ENCODE measurements at regions not wholly inside any gene's neighbourhood (a gene's known extent, or its start where the extent isn't known, plus 50 kb on each side); places are given as distances from the start of the nearest gene placed in this dataset.

- no peak for DNase-seq (ENCODE audit: low read depth)
Observed at GRCh38 chr10:121171825-121172787, 320.9 kb downstream of the WDR11 start.

- no peak for DNase-seq (ENCODE audit: low read depth)
Observed at GRCh38 chr10:121179006-121179405, 327.8 kb downstream of the WDR11 start.

GRCh38 chr10:121182219-121182618 lies 331.1 kb downstream of the WDR11 start:
- DNase-seq (ENCODE audit: low read depth): no peak

GRCh38 chr10:121183236-121183635 lies 332.1 kb downstream of the WDR11 start:
- no peak for DNase-seq (ENCODE audit: low read depth)

GRCh38 chr10:121183707-121184106 lies 332.5 kb downstream of the WDR11 start:
- no peak for DNase-seq (ENCODE audit: low read depth)

- DNase-seq (ENCODE audit: low read depth): no peak
Observed at GRCh38 chr10:121185816-121186455, 334.8 kb downstream of the WDR11 start.

GRCh38 chr10:121187391-121187790 lies 336.2 kb downstream of the WDR11 start:
- DNase-seq (ENCODE audit: low read depth): no peak

- DNase-seq (ENCODE audit: low read depth): no peak
Observed at GRCh38 chr10:121188005-121188404, 336.8 kb downstream of the WDR11 start.

GRCh38 chr10:121189066-121189465 lies 337.9 kb downstream of the WDR11 start:
- DNase-seq (ENCODE audit: low read depth): no peak

GRCh38 chr10:121194696-121195523 lies 343.7 kb downstream of the WDR11 start:
- no peak for DNase-seq (ENCODE audit: low read depth)

- DNase-seq (ENCODE audit: low read depth): no peak
Observed at GRCh38 chr10:121195524-121195910, 344.4 kb downstream of the WDR11 start.

GRCh38 chr10:121199081-121199480 lies 347.9 kb downstream of the WDR11 start:
- DNase-seq (ENCODE audit: low read depth): no peak

- DNase-seq (ENCODE audit: low read depth): no peak
Observed at GRCh38 chr10:121205625-121206024, 354.5 kb downstream of the WDR11 start.

- no peak for DNase-seq (ENCODE audit: low read depth)
Observed at GRCh38 chr10:121211446-121211845, 360.3 kb downstream of the WDR11 start.

- DNase-seq (ENCODE audit: low read depth): no peak
Observed at GRCh38 chr10:121213437-121213836, 362.3 kb downstream of the WDR11 start.

- DNase-seq (ENCODE audit: low read depth): no peak
Observed at GRCh38 chr10:121216295-121216694, 365.1 kb downstream of the WDR11 start.

GRCh38 chr10:121216721-121217181 lies 365.6 kb downstream of the WDR11 start:
- DNase-seq (ENCODE audit: low read depth): no peak

GRCh38 chr10:121217331-121217730 lies 366.2 kb downstream of the WDR11 start:
- DNase-seq (ENCODE audit: low read depth): no peak

GRCh38 chr10:121221072-121221471 lies 369.9 kb downstream of the WDR11 start:
- no peak for DNase-seq (ENCODE audit: low read depth)

- no peak for DNase-seq (ENCODE audit: low read depth)
Observed at GRCh38 chr10:121221991-121222390, 370.8 kb downstream of the WDR11 start.

- no peak for DNase-seq (ENCODE audit: low read depth)
Observed at GRCh38 chr10:121222842-121223241, 371.7 kb downstream of the WDR11 start.

GRCh38 chr10:121231079-121231478 lies 367.2 kb downstream of the FGFR2 start:
- DNase-seq (ENCODE audit: low read depth): no peak

All from non-pigmented ciliary epithelial cell (primary cell).